ENCODE measurements at regions not wholly inside any gene's neighbourhood (a gene's known extent, or its start where the extent isn't known, plus 50 kb on each side); places are given as distances from the start of the nearest gene placed in this dataset.
"Not testable (repeated sequence)": the region's sequence is repeated elsewhere in the genome, so short reads cannot be mapped to it uniquely, and the experiment has no call there.

DNA sequence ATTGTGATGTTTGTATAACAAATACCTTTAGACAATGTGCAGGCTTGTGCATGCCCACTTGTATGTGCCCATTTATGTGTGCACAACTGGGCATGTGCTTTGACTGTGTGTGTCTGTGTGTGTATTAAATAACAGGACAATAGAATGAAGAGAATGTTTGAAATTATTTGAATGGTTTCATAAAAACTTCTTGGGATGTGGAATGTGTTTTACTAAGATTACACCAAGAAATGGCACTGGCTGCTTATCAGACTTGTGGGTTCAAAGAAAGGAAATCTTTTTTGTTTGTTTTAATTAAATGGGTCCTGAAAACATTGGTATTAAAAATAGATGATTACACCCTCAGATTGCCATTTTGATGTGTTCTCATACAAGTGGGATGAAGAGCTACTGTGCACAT, 191.6 kb upstream of the CCN2 start:
- DNase-seq (ENCODE audit: low read depth in 4 of 4, low spot score in 3 of 4): no peak

DNA sequence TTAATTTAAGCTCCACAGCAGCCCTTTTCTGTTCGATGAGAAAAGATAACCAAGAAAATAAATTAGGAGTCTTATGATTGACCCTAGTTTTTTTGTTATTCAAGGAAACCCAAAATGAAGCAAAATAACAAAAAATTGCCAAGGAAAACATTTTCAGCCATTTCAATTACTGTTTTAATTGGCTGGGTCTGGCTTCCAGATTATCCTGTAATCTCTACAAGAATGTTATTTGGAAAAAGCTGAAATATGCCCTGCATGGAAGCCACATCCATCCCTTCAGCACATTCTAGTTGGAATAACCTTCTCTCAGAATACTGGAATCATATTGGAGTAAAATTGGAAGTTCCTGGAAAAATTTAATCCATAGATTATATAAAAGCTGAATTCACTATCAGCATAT, 191.1 kb upstream of the CCN2 start:
- no peak for DNase-seq (ENCODE audit: low read depth in 4 of 4, low spot score in 3 of 4)

DNA sequence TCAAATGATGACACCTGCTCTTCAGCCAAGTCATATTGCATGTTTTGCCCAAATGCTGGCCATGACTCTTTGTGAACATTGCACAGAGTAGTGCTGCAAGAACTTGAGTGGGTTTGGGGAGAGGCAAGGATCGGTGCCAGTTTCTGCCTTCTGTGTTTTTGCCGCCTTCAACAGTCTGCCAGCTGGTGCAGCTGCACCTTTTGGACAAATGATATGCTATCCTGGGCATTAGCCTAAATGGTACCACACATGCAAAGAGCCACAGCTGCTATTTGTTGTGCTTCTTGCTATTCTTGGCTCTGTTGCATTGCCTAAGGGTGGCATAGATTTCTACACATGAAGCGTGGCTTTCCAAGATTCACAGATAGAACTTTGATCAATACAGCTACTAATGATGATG, 189.0 kb upstream of the CCN2 start:
- DNase-seq (ENCODE audit: low read depth in 4 of 4, low spot score in 3 of 4): no peak

DNA sequence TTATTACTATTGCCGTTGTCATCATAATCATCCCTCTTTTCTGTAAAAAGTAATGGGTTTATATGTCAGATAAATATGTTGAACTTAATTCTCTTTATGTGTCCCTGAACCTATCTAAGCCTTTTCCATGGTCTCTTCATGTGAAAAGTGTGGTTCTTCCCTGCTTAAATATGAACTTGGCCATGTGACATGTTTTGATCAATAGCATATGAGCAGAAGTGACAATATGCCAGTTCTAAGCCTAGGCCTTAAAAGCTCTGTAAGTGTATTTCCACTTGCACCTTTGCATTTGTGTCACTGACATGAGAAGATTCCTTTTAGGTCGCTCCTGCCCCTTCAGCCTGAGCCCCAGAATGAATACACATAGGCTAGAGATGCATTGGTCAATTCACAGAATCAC, 188.4 kb upstream of the CCN2 start:
- DNase-seq (ENCODE audit: low read depth in 4 of 4, low spot score in 3 of 4): no peak

- DNase-seq (ENCODE audit: low read depth in 4 of 4, low spot score in 3 of 4): no peak
These were observed 185.8 kb upstream of the CCN2 start for GRCh38 chr6:132136981-132137380.

- no peak for DNase-seq (ENCODE audit: low read depth in 4 of 4, low spot score in 3 of 4)
These were observed 184.2 kb upstream of the CCN2 start for GRCh38 chr6:132135409-132135808.

DNA sequence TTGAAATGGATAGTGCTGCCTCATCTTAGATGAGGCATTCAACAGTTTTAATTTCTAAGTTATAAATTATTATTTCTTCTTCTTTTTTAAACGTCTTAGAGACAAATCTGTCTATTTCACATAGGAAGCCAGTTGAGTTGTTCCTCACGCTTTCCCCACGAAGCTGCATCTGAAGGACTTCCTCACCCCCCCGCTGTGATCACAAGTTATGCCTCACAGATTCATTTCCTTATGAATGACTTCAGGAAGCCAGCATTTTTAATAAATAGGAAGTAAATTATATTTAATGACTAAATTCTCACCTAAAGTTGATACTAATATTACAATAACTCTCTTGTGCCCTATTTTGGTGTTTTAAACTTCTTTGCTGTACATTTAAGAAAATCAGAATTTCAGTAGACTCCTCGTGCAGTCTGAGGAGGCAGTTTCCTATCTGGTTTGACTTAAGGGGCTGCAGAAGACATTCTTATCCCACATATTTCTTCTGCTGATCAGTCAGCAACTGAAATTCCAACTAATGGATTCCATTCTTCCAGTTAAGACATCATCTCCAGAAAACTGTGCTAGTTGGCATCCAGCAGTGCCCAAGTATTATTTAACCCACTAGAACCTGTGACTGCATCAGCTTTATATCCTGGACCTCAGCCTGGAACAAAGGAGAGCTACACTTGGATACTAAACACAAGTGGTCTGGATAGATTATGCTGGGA, 182.7 kb upstream of the CCN2 start:
- DNase-seq (ENCODE audit: low read depth in 4 of 4, low spot score in 3 of 4): no peak

DNA sequence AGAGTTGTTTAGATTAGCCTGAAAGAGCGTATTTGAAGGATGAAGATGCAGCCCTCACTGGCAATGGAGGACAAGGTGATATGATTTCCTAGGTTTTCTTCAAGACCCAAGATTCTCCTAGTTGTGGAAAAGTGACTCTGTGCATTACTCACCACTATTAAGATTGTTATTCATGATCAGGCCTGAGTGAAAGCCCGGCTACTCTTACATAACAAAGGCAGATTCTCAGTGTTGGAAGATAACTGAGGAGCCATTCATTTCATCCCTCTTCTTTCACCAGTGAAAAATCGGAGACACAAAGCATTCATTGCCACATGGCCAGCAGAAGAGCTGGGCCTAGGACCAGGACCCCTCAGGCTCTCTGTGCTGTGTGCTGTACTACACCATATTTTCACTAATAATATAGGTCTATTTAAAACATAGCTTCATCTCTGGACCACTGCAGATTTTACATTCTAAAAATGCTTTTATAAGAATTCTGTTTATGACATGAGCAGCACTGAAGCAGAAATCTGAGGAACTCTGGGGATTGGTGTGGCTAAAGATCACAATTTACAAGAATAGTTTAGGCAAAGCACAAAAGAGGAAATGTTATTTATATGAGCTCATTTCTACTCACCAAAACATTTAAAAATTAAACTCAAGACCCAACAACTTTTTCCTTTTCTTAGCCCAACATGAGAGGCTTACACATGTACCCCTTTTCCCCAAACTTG, 181.9 kb upstream of the CCN2 start:
- no peak for DNase-seq (ENCODE audit: low read depth in 4 of 4, low spot score in 3 of 4)

GRCh38 chr6:132132422-132132821, 181.2 kb upstream of the CCN2 start:
- DNase-seq (ENCODE audit: low read depth in 4 of 4, low spot score in 3 of 4): no peak

DNA sequence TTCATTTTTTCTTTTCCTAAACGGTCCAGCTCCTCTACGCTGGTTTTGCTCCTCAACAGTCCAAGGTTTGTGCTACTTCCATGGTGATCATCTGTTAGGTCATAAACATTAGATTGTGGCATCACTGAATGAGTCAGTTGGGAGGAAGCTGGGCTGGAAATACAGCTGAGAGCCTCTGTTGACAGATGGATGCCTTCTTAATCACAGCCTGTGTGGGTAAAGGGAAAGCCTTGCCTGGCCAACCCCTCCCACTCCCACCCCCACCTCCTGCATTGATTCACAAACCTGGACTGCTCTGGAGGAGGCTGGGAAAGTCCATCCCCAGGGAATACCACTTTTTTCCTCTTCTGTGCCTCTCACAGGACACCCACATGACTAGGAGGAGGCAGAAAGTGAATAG, 180.6 kb upstream of the CCN2 start:
- no peak for DNase-seq (ENCODE audit: low read depth in 4 of 4, low spot score in 3 of 4)

- DNase-seq (ENCODE audit: low read depth in 4 of 4, low spot score in 3 of 4): no peak
These were observed 180.2 kb upstream of the CCN2 start for GRCh38 chr6:132131351-132131750.

- peak; percentile 29 to 36 (median 36) for DNase-seq (ENCODE audit: low read depth in 4 of 4, low spot score in 3 of 4)
These were observed 179.6 kb upstream of the CCN2 start for GRCh38 chr6:132130626-132131298.

DNA sequence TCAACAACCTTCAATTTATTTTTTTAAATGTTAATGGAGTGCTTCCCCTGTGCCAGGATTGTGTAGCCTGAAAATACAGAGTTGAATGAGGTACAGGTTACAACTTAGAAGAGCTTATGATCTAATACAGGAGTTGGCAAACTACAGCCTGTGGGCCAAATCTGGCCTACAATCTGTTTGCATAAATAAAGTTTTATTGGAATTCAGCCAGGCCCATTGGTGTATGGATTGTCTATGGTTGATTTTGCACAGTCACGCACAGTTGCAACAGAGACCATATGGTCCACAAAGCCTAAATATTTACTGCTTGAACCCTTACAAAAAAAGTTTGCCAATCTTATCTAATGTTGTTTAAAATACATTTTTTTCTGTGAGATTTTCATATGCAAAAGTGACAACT, 177.3 kb upstream of the CCN2 start:
- no peak for DNase-seq (ENCODE audit: low read depth in 4 of 4, low spot score in 3 of 4)

DNA sequence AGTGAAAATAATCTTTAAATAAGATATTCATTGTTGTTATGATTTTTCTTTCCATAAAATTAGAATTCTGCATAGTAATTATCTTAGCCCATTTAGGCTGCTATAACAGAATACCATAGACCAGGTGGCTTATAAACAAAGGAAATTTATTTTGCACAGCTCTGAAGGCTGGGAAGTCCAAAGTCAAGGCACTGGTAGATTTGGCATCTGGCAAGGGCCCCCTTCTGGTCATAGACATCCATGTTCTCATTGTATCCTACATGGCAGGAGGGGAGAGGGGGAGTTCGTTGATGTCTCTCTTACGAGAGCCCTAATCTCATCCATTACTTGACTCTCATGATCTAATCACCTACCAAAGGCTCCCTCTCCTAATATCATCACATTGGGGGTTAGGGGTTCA, 175.0 kb upstream of the CCN2 start:
- no peak for DNase-seq (ENCODE audit: low read depth in 4 of 4, low spot score in 3 of 4)

- no peak for DNase-seq (ENCODE audit: low read depth in 4 of 4, low spot score in 3 of 4)
These were observed 171.7 kb upstream of the CCN2 start for GRCh38 chr6:132122871-132123270.

DNA sequence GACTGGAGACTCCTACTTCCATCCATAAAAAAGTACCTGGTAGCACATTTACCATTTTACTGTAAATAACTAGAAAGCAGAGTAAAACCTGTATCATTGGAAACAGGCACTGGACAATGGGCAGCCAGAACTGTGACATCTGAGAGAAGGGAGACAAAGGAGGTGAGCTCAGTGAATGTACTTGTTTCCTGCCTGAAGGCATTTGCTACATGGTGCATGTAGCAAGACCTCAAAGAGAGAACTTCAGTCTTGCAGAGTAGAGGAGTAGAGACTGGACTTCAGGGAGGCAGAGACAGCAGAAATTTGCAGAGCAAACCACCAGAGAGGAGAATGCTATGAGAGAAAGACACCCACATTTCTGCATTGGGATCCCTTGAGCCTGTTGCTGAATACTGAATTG, 171.0 kb upstream of the CCN2 start:
- DNase-seq (ENCODE audit: low read depth in 4 of 4, low spot score in 3 of 4): no peak

GRCh38 chr6:132118144-132118543, 167.0 kb upstream of the CCN2 start:
- no peak for DNase-seq (ENCODE audit: low read depth in 4 of 4, low spot score in 3 of 4)

- DNase-seq (ENCODE audit: low read depth in 4 of 4, low spot score in 3 of 4): no peak
These were observed 164.7 kb upstream of the CCN2 start for GRCh38 chr6:132115714-132116366.

DNA sequence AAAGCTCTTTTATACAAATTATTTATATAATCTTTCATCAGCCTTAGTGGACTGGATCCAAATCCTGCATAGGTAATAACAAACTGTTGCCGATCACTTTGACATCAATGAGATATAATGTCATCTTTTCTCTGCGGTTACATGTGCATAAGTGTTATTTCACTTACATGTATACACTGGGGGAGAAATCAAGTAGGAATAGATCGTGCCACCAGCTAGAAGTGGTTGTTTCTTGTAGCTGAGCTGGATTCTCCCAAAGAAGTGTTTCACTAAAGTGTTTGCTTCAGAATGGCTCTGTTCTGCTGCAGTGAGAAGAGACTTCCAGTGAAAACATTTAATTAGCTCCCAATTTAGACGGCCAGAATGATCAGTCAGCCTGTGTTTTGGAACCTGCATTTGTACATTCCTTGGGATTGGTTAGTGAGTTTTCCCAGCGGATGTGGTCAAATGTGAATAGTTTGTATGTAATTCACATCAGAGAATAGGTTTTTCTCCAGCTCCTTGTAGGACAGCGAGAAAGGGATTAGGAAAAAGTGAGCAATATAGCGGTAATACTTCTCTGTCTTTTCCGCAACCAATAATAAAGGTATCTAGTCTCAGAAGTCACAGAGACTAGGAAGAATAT, 163.1 kb upstream of the CCN2 start:
- no peak for DNase-seq (ENCODE audit: low read depth in 4 of 4, low spot score in 3 of 4)

DNA sequence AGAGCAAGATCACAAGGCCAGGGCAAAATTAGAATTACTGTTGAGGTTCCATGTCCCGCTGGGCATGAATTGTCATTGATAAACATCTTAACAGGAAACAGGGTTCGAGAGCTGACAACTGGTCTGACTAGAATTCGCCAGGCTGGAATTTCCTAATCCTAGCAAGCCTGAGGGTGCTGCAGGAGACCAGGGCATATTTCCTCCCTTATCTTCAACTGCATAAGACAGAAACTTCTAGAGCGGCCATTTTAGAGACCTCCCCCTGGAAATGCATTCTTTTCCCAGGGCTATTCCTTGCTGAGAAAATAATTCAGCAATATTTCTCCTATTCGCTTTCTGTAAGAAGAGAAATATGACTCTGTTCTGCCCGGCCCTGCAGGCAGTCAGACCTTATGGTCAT, 158.6 kb upstream of the CCN2 start:
- not testable (repeated sequence) for DNase-seq (ENCODE audit: low read depth in 4 of 4, low spot score in 3 of 4)

DNA sequence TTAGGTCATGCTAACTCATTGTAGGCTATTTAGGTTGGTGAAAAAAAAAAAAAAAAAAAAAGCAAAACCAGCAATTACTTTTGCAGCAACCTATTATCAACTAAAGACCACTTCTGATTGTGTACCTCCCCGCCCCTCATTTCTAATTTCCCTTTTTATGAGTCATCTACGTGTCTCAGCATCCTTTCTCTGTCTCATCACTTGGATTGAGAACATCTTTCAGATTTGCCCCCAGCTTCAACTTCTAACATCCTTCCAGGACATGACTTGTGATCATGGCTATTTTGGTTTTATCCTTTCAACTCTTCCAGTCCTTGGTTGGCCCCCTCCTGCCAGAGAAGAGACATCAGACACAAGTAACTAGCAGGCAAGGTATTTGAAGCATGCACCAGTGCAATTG, 156.7 kb upstream of the CCN2 start:
- DNase-seq (ENCODE audit: low read depth in 4 of 4, low spot score in 3 of 4): no peak
